Psoas muscle (tissue), 7 donors: ENCODE measurements at regions not wholly inside any gene's neighbourhood (a gene's known extent, or its start where the extent isn't known, plus 50 kb on each side); places are given as distances from the start of the nearest gene placed in this dataset.

Experiments used
- ATAC-seq, 4 donors: fragments of 200-7000 bp; cut with Tn5 transposase; one replicate each; pipeline ENCODE4 v1.9.1; 2020; ENCODE audit warnings: moderate library complexity in 3 of 4, mild to moderate bottlenecking in 2 of 4
- DNase-seq, 2 donors: peaks; one replicate each; pipeline ENCODE4 v3.0.0-alpha.2; 2020
- H3K27ac ChIP-seq: fragments of 200-600 bp; one replicate; pipeline ENCODE4 v1.8.0; 2022
- H3K27me3 ChIP-seq, 3 donors: fragments of 200-600 bp in 1 of 3; one replicate each; pipeline versions ENCODE4 v1.6.1 to v1.8.0; 2013 to 2022; ENCODE audit warnings: low read length in 2 of 3, mild to moderate bottlenecking in 2 of 3, moderate library complexity in 1 of 3; ENCODE audit not compliant: insufficient read depth in 3 of 3
- H3K36me3 ChIP-seq, 2 donors: fragments of 200-600 bp in 1 of 2; one replicate each; pipeline versions ENCODE4 v1.6.1 to v1.8.0; 2013 to 2022; ENCODE audit warnings: low read depth in 1 of 2, mild to moderate bottlenecking in 1 of 2, moderate library complexity in 1 of 2; ENCODE audit not compliant: insufficient read depth in 1 of 2
- H3K4me1 ChIP-seq: fragments of 200-600 bp; one replicate; pipeline ENCODE4 v1.8.0; 2022
- H3K4me3 ChIP-seq: fragments of 200-600 bp; one replicate; pipeline ENCODE4 v1.8.0; 2022; ENCODE audit warnings: mild to moderate bottlenecking
- H3K9me3 ChIP-seq: fragments of 200-600 bp; one replicate; pipeline ENCODE4 v1.8.0; 2022
- CTCF ChIP-seq: fragments of 200-600 bp; IDR thresholded peaks from one replicate; pipeline ENCODE4 v1.8.0; 2022; ENCODE audit warnings: antibody characterized with exemption
- WGBS, 3 donors: extraction: QIAGEN DNeasy Blood & Tissue Kit; methylation state at CpG; one replicate each; pipeline versions ENCODE4 v1.1.6 to v1.1.7; 2013; 5-methylcytosine and 5-hydroxymethylcytosine counted together
- intact Hi-C, 2 donors: fragments of 100-400 bp; cut with DNase I; formaldehyde crosslinking; loops; one replicate each; pipeline versions ENCODE4 v1.11.0 to v1.14.2; 2022
- donor health status: healthy with polysubstance abuse.
- donor health status: DM: no; HTN: no; CAD: no; lungs with moderate emphysema.
- donor health status: Bipolar disorder and iron deficiency.
- donor health status: healthy.
- donor health status: DM: yes; HTN: yes; CAD: no.
- donor health status: DM: no; HTN: no; CAD: no.
- donor health status: DM: yes; HTN: yes; CAD: no.

GRCh38 chr22:22810018-22810427 is 77.6 kb upstream of the IGLL5 start:
- intact Hi-C loops = no loop called here
- ATAC-seq (peak in 2 of 4 donors; percentile 46 to 59), DNase-seq (peak; percentile 52 to 71)
- H3K9me3 ChIP-seq = no peaks in the 10 kb centered on the region
- peaks cover 0 to under 1% (median 0%) of the 10 kb centered on the region in 3 donors for H3K27me3 ChIP-seq
- H3K27ac ChIP-seq = no peak overlapping the region
- no peaks in the 10 kb centered on the region for H3K36me3 ChIP-seq
- H3K4me1 ChIP-seq = no peaks in the 10 kb centered on the region
- WGBS, 3 donors = 59 to 69% (median 60%) methylated on average over 5 of the region's 5 CpGs
- no peak overlapping the region for H3K4me3 ChIP-seq
- TF ChIP-seq CTCF = peak; percentile 62

GRCh38 chr22:22810471-22810870 is 77.1 kb upstream of the IGLL5 start:
- no peaks in the 10 kb centered on the region for H3K27me3 ChIP-seq
- no peak for DNase-seq
- H3K4me1 ChIP-seq = no peaks in the 10 kb centered on the region
- no peaks in the 10 kb centered on the region for H3K36me3 ChIP-seq
- no peak overlapping the region for H3K27ac ChIP-seq
- no peak for TF ChIP-seq CTCF
- H3K4me3 ChIP-seq = no peak overlapping the region
- H3K9me3 ChIP-seq = no peaks in the 10 kb centered on the region
- ATAC-seq = no peak
- 68 to 86% (median 73%) methylated on average over 7 to 8 of the region's 8 CpGs for WGBS, 3 donors
- intact Hi-C loops = no loop called here

GRCh38 chr22:22811016-22812009 is 76.3 kb upstream of the IGLL5 start:
- WGBS, 3 donors = 88 to 89% (median 88%) methylated on average over 8 of the region's 8 CpGs
- Histone ChIP-seq H3K4me3 (no peak overlapping the region), H3K27me3 (no peaks in the 10 kb centered on the region), H3K9me3 (no peaks in the 10 kb centered on the region), H3K36me3 (no peaks in the 10 kb centered on the region), H3K4me1 (no peaks in the 10 kb centered on the region), H3K27ac (no peak overlapping the region)
- ATAC-seq (no peak), DNase-seq (no peak)
- no peak for TF ChIP-seq CTCF
- intact Hi-C loops = no loop called here

DNA sequence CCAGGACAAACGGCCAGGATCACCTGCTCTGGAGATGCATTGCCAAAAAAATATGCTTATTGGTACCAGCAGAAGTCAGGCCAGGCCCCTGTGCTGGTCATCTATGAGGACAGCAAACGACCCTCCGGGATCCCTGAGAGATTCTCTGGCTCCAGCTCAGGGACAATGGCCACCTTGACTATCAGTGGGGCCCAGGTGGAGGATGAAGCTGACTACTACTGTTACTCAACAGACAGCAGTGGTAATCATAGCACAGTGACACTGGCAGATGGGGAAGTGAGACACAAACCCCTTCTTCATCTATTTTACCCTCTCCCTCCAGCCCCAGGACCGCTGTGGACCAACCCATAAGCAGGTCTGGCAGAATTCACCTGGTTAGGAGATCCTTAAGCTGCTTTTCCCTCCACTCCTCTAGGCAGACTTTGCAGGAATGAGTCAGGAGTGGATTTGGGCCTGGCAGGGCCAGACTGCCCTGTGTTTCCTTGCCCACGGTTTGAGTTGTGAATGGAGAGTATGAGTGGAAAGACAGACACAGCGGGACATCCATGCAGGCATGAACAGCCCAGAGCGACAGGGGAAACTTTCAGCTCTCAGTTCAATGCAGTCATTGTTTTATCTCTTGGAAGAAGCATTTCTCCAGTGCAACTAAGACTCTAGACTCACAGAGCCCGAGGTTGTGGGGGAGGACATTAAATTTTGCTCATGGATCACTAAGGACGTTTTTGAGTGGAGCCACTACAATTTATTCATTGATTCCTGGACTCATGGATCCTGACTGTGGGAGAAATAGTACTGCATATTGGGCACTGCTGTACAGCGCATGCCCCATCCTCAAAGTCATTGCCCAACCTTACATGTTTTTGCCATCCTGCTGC is 75.3 kb upstream of the IGLL5 start:
- Histone ChIP-seq H3K9me3 (no peaks in the 10 kb centered on the region), H3K27me3 (no peaks in the 10 kb centered on the region), H3K4me3 (no peak overlapping the region), H3K36me3 (no peaks in the 10 kb centered on the region), H3K4me1 (no peaks in the 10 kb centered on the region), H3K27ac (no peak overlapping the region)
- WGBS, 3 donors = 79 to 82% (median 80%) methylated on average over 10 of the region's 10 CpGs
- ATAC-seq (no peak), DNase-seq (no peak)
- no peak for TF ChIP-seq CTCF
- intact Hi-C loops = no loop called here
